NCI-H128 (cell line): ENCODE measurements at regions not wholly inside any gene's neighbourhood (a gene's known extent, or its start where the extent isn't known, plus 50 kb on each side); places are given as distances from the start of the nearest gene placed in this dataset.
"Not testable (repeated sequence)": the region's sequence is repeated elsewhere in the genome, so short reads cannot be mapped to it uniquely, and the experiment has no call there.

Experiments
- DNase-seq: peaks from one replicate; lab custom pipeline; 2025; ENCODE audit not compliant: unreplicated experiment; lab: John Stamatoyannopoulos, UW

GRCh38 chr12:47352067-47352466 lies 272.3 kb upstream of the AMIGO2 start:
- DNase-seq: no peak

GRCh38 chr12:47351526-47351925 lies 271.8 kb upstream of the AMIGO2 start:
- DNase-seq: no peak

GRCh38 chr12:47350062-47350408 lies 270.3 kb upstream of the AMIGO2 start:
- no peak for DNase-seq

- DNase-seq: no peak
These were observed 269.6 kb upstream of the AMIGO2 start for GRCh38 chr12:47349137-47350061.

- DNase-seq: no peak
These were observed 268.4 kb upstream of the AMIGO2 start for GRCh38 chr12:47348206-47348605.

GRCh38 chr12:47346251-47347019 lies 266.7 kb upstream of the AMIGO2 start:
- DNase-seq: no peak

- DNase-seq: no peak
These were observed 264.2 kb upstream of the AMIGO2 start for GRCh38 chr12:47343684-47344567.

GRCh38 chr12:47340411-47341015 lies 260.8 kb upstream of the AMIGO2 start:
- DNase-seq: no peak

- no peak for DNase-seq
These were observed 257.8 kb upstream of the AMIGO2 start for GRCh38 chr12:47337581-47337980.

GRCh38 chr12:47333271-47333858 lies 253.6 kb upstream of the AMIGO2 start:
- DNase-seq: not testable (repeated sequence)

GRCh38 chr12:47328831-47329545 lies 249.2 kb upstream of the AMIGO2 start:
- no peak for DNase-seq

- no peak for DNase-seq
These were observed 246.4 kb upstream of the AMIGO2 start for GRCh38 chr12:47326190-47326589.

- no peak for DNase-seq
These were observed 244.0 kb upstream of the AMIGO2 start for GRCh38 chr12:47323802-47324201.

GRCh38 chr12:47321436-47321835 lies 241.7 kb upstream of the AMIGO2 start:
- no peak for DNase-seq

GRCh38 chr12:47319746-47320145 lies 240.0 kb upstream of the AMIGO2 start:
- DNase-seq: no peak

- DNase-seq: no peak
These were observed 239.2 kb upstream of the AMIGO2 start for GRCh38 chr12:47318963-47319362.

- DNase-seq: no peak
These were observed 237.6 kb upstream of the AMIGO2 start for GRCh38 chr12:47317175-47317915.

GRCh38 chr12:47316609-47317049 lies 236.9 kb upstream of the AMIGO2 start:
- DNase-seq: no peak

- DNase-seq: no peak
These were observed 235.2 kb upstream of the AMIGO2 start for GRCh38 chr12:47314996-47315395.
